Breast epithelium (tissue), 3 donors: ENCODE measurements at regions not wholly inside any gene's neighbourhood (a gene's known extent, or its start where the extent isn't known, plus 50 kb on each side); places are given as distances from the start of the nearest gene placed in this dataset.

Source experiments
- CTCF ChIP-seq, 3 donors: fragments of 450-650 bp; IDR thresholded peaks; one replicate each; pipeline ENCODE4 v1.5.1; 2016 to 2017; ENCODE audit warnings: antibody characterized with exemption in 3 of 3, mild to moderate bottlenecking in 3 of 3, moderate library complexity in 3 of 3
- POLR2A ChIP-seq: fragments of 450-650 bp; IDR thresholded peaks from one replicate; pipeline ENCODE4 v1.6.1; 2016; ENCODE audit warnings: antibody characterized with exemption, mild to moderate bottlenecking, moderate library complexity
- POLR2AphosphoS5 ChIP-seq, 3 donors: sonication (generic); formaldehyde crosslinking; IDR thresholded peaks; one replicate each; pipeline ENCODE4 v1.6.1; 2017; ENCODE audit warnings: antibody characterized with exemption in 3 of 3

DNA sequence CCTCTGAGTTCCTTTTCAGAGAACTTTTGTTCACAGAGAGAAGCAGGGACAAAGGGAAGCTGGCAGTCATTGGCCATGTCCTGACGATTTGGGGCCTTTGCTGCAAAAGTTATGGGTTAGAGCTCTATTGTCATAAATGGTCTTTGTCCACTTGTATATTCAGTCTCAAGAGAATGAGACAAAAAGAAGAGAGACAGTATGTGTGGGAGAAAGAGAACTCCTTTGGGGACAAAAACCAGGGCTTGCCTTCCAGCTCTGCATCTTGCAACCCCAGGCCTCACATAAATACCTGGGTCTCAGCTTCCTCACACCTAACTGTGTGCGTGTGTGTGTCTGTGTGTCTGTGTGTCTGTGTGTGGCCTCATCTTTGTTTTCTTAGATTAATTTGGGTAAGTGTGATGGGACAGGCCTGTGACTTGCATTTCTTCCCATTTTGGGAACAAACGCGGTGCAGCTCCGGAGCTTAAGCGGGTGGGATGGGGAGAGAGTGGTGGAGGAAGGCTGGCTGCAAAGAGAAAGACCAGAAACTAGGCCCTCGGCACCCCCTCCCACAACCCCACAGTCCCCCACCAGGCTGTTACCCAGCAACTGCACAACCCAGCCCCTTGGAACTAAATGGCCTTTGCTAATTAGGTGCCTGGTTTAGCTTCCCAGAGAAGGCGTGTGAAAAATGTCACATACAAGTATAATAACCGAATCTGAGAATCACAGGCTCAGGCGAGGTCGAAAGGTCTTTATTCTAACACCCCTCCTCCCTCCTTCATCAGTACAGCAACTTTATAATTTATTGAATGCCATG lies 376.9 kb downstream of the CDK5RAP2 start:
- TF ChIP-seq POLR2AphosphoS5 (IDR thresholded peaks at IDR 0.05), result no peak
- no peak for TF ChIP-seq CTCF (IDR thresholded peaks at IDR 0.05)
- no peak for TF ChIP-seq POLR2A
